Activated T-cell treated with anti-CD3 and anti-CD28 coated beads, Interleukin-2, amount 50 U/mL, for 1 hour (primary cell): ENCODE measurements at regions not wholly inside any gene's neighbourhood (a gene's known extent, or its start where the extent isn't known, plus 50 kb on each side); places are given as distances from the start of the nearest gene placed in this dataset.
"Not testable (repeated sequence)": the region's sequence is repeated elsewhere in the genome, so short reads cannot be mapped to it uniquely, and the experiment has no call there.

Experiments
- DNase-seq: peaks from one replicate; pipeline ENCODE4 v3.0.0-alpha.2; 2020

DNA sequence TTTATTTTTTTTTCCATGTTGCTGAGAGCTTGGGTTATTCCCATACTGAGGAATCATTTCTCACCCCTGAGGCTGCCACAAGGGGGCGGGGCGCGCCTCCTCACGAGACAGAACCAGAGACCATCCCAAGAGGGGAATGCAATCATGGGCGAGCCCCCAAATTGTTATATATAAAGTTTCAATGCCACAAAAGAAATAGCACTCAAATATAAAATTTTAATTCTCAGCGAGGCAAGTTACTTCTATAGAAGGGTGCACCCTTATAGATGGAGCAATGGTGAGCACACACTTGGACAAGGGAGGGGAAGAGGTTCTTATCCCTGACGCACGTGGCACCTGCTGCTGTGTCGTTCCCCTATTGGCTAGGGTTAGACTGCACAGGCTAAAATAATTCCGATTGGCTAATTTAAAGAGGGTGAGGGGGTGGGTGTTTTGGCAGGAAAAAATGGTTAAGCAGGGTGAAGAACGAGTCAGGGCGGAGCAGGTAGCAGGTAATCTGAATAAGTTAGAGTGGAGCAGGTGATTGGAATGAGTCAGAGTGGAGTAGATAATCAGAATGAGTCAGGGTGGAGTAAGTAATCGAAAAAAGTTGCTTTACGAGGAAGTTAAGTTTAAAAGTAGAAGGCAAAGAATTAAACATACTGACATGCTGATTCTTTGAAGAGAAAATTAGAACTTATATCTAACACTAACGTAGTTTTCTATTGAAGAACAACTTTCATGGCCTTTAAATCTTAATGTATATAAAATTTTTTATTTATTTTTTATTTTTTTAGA lies 177.5 kb downstream of the MTCL1 start:
- no peak for DNase-seq

DNA sequence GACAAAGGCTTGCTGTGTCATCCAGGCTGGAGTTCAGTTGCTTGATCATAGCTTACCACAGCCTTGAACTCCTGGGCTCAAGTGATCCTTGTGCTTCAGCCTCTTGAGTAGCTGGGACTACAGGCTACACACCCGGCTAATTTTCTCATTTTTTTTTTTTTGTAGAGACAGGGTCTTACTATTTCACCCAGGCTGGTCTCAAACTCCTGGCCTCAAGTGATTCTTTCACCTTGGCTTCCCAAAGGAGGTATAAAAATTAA lies 178.0 kb downstream of the MTCL1 start:
- DNase-seq = no peak

DNA sequence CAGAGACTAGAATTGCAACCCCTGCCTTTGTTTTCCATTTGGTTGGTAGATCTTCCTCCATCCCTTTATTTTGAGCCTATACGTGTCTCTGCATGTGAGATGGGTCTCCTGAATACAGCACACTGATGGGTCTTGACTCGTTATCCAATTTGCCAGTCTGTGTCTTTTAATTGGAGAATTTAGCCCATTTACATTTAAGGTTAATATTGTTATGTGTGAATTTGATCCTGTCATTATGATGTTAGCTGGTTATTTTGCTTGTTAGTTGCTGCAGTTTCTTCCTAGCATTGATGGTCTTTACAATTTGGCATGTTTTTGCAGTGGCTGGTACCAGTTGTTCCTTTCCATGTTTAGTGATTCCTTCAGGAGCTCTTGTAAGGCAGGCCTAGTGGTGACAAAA lies 182.5 kb downstream of the MTCL1 start:
- DNase-seq = not testable (repeated sequence)

DNA sequence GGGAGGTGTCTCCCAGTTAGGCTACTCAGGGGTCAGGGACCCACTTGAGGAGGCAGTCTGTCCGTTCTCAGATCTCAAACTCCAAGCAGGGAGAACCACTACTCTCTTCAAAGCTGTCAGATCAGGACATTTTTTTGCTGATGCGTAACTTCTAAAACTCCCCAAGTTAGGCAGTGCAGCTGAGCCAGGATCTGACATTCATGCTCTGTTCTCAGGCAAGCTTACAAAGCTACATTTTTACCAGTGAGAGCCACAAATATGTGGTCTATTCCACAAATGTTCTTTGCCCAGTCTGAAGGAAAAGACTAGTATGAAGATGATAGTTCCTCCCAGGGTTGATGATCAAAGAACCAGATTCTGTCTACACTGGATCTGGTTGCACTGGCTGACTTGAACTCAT lies 184.1 kb downstream of the MTCL1 start:
- DNase-seq = no peak

DNA sequence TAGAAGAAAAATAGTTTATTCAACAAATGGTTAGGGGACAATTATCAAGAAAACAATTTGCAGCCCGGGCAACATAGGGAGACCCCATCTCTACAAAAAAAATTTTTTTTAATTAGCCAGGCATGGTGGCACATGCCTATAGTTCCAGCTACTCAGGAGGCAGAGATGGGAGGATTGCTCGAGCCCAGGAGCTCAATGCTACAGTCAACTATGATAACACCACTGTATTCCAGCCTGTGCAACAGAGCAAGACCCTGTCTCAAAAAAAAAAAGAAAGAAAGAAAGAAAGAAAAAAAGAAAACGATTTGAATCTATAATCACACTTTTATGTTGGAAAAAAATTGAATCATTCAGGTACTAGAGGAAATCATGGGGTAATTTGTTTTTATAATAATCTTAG lies 185.1 kb downstream of the MTCL1 start:
- DNase-seq = not testable (repeated sequence)

DNA sequence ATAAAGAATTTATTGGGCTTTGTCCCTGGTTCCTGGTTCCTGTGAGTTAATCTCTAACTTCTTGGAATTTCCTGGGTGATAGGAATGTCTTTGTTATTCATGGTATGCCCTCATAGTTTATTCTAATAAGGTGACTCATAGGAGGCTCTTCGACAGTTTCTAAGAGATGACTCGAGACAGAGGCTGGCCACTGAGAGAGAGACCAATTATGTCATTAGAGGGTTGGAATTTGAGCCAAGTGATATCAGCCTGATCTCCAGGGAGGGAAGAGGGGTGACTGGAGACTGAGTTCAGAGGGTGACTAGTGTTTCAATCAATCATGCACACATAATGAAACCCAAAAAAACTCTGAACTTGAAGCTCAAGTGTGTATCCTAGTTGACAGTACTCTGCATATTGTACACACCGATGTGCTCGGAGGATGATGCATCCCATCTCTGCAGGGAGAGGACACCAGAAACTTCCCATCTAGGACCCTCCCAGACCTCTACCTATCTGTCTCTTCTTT lies 185.7 kb downstream of the MTCL1 start:
- DNase-seq = no peak

DNA sequence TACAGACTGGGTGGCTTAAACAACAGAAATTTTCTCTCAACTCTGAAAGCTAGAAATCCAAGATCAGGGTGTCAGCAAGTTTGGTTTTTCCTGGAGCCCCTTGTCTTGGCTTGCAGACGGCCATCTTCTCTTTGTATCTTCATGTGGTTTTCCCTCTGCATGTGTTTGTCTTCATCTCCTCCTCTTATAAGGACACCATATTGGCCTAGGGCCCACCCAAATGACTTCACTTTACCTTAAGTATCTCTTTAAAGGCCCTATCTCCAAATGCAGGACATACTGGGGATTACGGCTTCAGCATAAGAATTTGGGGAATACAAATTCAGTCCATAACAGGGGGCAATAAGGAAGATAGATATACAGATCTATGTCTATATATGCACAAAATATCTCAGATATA lies 187.9 kb downstream of the MTCL1 start:
- DNase-seq = no peak

DNA sequence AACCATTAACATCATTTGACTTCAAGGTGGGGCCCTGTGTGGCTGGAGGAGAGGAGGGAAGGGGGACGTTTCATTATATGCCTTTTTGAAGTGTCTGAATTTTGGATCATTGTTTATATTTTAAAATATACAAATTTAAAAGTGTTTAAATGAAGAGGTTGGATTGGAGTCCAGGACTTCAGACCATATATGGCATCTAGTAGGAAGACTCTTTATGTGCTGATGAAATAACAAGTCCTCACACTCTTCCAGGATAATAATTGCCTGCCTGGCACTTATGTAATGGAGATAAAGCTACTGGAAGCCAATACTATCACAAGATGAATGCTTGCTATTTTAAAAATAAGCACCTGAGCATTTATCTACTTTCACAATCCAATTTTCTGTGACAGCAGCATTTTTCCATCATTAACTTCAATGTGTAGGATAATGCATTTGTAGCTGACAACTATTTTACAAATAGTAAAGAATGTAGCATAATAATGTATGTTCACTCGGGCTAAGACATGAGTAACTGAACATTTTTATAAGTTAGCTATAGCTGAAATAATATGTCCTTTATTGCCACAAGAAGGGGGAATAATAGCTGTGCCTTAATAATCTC lies 188.4 kb downstream of the MTCL1 start:
- DNase-seq = no peak

DNA sequence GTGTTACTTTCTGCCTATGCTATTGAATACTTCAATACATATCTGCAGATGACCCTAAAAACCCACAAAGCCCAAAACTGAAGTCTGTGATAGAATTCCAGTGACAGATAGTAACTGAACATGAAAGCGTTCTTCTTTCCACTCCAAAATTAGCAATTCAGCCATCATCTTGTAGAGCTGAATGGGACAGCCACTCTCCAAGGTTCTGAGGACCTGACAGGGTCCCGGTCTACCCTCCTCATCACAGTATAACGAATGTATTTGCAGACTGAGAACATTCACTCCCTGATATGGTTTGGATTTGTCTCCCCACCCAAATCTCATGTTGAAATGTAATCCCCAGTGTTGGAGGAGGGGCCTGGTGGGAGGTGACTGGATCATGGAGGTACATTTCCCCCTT lies 189.5 kb downstream of the MTCL1 start:
- no peak for DNase-seq

DNA sequence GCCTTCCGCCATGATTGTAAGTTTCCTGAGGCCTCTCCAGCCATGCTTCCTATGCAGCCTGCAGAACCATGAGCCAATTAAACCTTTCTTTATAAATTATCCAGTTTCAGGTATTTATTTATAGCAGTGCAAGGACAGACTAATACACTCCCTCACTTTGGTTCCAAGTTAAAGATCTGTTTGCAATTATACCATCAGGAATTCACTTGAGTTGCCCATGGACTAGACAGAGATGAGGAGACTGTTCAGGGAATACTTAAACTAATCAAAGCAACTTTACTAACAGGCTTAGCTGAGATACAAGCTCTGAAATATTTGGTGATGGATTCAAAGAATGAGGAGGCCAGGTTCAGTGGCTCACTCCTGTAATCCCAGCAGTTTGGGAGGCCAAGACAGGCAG lies 190.0 kb downstream of the MTCL1 start:
- DNase-seq = no peak

DNA sequence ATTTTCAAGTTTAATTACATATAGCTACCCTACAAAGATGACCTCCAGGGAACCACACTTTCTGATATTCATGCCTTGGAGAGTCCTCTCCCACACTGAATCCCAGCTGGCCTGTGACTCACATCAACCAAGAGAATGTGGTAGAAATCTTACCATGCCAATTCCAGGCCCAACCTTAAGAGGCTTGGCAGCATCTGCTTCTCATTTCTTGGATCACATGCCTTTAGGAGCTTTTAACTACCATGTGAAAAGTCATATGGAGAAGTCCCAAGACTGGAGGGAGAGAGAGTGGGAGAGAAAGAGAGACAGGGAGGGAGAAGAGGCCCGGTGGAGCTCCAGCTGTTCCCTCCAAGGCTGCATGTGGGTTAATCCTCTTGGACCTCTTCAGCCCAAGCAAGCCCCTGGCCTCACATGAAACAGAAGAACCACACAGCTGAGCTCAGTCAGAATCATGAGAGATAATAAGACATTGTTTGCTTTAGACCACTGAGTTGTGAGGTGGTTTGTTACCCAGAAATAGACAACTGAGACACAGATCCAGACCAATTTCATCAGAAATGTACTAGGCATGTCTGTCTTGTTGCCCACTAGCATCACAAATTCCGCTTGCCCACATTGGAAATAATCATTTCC lies 190.7 kb downstream of the MTCL1 start:
- no peak for DNase-seq

DNA sequence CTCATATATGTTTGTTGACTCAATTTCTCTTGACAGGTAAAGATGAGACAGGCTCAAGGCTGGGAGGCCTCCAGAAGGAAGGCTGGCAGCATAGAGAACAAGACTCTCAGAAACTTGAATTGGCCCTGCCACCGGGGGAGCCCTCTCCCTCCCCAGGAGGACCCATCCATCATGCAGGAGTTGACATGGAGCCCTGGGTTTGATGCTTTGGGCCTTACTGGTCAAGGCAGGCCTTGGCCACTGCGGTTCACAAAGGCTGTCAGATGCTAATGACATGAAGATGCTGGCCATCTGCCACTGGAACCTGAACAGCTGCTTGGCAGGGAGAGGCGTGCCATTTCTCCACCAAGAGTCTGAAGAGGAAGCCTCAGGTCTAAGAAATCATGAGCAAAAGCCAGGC lies 193.6 kb downstream of the MTCL1 start:
- DNase-seq = no peak

DNA sequence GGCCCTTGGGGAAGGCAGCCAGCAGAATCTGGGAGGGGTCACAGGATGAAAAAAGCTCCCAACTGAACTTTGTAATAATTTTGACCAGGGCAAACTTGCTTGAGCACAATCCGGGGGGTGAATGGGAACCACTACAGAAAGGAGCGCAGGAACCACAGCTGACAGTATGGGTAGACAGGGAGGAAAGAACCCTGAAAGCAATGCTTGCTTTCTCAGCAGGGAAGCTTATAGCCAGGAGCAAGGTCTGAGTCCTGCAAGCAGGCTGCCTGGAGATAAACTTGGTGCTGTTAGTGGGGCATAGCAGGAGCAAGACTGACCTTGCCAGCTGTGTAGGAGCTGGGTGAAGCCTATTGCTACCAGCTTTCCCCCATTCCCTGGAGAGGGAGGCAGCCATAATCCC lies 195.2 kb downstream of the MTCL1 start:
- no peak for DNase-seq

DNA sequence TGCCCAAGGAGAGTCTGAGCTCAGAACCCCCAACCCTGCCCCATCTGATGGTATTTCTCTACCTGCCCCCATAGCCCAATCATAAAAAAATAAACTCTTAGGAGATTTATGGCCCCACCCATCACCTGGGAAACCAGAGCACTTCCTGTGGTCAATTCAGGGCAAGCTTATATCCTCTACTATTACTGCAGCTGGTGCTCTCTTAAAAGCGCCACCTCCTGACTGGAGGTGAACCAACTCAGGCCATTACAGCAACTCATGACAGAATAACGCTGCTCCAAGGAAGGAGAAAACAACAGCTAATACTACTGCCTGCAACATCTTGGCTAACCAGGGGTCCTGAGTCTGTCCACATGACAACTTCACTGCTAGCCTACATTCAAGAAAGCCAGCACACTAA lies 195.7 kb downstream of the MTCL1 start:
- DNase-seq = no peak

DNA sequence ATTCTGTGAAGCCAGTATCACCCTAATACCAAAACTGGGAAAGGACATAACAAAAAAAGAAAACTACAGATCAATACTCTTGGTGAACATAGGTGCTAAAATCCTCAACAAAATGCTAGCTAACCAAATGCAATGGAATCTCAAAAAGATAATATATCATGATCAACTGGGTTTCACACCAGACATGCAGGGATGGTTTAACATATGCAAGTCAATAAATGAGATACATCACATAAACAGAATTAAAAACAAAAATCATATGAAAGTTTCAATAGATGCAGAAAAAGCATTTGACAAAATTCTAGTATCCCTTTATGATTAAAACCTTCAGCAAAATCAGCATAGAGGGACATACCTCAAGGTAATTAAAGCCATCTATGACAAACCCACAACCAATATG lies 198.2 kb upstream of the NDUFV2 start:
- DNase-seq = no peak

DNA sequence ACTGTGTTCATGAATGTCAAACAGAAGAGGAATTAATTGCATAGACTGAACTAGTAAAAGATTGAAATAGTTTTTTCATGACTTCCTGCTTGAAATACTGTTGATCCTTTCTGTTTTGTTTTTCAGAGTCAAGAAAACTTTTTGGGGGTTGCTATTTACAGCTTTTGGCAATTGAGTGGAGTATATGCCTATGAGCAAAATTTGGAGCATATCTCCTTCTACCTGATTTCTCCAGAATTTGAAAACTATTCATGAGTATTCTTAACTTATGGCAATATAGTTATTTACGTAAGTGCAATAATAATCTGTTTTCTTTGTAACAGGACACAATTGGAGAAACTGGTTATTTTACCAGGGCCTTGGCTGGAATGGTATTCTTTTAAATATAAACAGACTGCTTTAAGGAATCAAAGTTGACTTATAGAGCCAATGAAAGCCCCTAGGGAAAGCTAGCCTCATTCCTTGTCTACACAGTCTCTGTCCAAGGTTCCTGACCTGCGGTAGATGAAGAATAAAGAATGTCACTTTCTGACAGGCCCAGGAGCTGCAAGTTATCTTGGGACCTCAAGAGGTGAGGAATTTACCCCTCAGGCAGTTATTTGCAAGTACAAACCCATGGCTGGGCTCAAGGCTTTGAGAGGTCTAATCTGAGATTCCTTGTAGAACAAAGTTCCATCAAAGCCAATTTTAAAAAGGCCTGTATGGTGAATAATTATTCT lies 193.5 kb upstream of the NDUFV2 start:
- no peak for DNase-seq

DNA sequence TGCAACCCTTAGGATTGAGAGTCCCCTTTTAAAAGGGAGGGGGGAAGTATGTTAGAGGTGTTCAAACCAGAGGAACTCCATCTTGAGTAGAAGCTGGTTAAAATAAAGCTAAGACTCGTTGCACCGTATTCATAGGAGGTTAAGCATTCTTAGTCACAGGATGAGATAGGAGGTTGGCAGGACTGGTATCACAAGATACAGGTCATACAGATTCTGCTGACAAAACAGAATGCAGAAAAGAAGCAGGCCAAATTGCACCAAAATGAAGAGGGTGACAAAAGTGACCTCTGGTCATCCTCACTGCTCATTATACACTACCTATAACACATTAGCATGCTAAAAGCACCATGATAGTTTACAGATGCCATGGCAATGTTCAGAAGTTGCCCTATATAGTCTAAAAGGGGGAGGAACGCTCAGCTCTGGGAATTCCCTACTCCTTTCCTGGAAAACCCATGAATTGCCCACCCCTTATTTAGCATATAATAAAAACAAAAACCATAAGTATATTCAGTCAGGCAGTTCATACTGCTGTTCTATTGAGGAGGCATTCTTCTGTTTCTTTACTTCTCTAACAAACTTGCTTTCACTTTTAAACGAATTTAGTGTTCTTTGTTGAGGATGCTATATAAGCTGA lies 192.2 kb upstream of the NDUFV2 start:
- no peak for DNase-seq

DNA sequence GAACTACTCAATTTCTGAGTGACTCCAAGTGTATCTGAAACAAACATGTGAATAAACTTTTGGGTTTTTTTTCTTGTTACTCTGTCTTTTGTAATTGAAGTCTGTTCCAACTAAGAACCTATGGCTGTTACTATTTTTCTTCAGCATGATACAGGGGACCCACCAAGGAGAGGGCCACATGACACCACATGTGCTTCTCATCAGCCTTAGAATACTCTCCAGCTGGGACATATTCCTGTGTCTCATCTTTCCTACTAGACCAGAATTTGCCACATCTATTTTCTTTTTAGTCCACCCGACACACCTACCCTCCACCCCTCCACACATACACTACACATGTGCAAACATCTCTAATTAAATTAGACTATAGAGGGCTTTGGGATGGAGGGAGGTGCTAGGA lies 191.7 kb upstream of the NDUFV2 start:
- no peak for DNase-seq

DNA sequence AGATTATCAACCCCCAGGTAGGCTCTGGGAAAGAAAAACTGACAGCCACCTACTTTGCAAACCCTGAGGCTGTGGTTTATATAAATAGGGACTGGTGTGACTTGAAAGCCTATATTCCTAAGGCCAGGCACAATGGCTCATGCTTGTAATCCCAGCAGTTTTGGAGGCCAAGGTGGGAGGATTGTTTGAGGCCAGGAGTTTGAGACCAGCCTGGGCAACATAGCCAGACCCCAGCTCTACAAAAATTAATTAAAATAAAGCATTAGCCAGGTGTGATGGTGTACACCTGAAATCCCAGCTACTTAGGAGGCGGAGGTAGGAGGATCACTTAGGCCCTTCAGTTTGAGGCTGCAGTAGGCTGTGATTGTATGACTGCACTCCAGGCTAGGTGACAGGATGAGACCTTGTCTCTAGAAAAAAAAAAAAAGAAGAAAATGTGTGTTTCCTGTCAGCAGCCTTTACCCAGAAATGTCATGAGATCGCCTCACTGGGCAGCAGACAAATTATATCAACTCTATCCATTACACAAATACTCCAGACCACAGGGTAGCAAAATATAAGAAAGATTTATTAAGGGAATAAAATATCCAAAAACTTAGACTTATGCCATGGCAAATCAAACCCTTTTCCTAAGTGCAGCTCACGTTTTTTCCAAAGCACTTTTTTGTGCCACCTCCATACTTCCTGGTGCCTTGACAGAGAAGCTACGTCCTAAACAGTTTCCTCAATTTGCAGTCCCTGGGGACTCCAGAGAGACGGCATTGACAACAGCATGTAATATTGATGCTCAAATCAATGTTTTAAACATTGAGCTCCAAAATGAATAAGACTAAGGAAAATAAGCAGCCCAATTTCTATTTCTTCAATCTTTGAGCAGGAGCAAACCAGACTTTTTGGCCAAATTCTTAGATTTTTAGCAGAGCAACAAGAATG lies 190.8 kb upstream of the NDUFV2 start:
- no peak for DNase-seq

DNA sequence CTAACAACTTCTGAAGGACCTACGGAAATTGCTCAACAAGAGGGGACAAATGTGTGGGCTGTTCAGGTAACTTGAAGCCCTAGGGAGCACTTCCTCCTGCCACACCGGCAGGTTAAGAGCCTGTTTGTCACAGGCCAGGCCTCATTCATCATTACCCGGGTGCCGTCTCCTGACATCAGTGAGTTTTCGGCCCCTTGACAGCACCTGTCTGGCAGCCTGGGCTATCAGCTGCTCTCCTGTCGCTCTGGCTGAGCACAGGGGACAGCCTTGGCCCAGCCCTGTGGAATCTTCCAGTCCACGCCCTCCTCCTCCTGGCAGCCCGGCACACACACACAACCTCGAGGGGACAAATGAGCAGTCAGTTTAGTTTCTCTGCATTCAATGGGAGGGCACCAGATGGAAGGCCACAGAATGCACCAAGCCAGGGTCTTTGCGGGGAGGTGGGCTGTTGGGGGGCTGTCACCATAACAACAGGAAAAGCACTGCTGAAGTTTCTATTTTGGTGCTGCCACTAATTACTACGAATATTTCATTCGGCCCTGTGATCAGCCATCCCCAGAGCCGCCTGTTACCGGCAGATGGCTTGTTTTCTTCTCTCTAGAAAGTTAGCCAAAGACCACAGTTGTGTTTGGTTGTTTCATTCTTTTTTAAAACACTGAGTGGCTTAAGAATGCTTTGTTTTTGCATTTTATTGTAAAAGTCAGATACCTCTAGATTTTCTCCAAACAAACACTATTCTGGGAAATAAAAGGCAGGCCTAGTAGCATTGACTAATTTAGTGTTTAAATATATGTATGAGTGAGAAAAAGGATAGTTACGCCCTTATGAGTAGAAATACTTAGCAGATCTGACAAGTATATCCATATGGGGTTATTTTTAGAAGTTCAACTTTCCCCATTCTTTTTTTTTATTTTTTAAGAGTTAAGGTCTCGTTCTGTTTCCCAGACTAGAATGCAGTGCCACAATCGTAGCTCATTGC lies 189.9 kb upstream of the NDUFV2 start:
- no peak for DNase-seq
